Activated CD8-positive, alpha-beta T cell treated with anti-CD3 and anti-CD28 coated beads for 36 hours (primary cell): ENCODE measurements at regions not wholly inside any gene's neighbourhood (a gene's known extent, or its start where the extent isn't known, plus 50 kb on each side); places are given as distances from the start of the nearest gene placed in this dataset.

Source experiments
- ATAC-seq: fragments of 200-7000 bp; cut with Tn5 transposase; one replicate; pipeline ENCODE4 v1.10.0; 2021; ENCODE audit warnings: mild to moderate bottlenecking, moderate library complexity
- CTCF ChIA-PET: fragments of 350-600 bp; sonication (Branson Sonifier 250); formaldehyde crosslinking; loops from one replicate; lab custom pipeline; 2021; ENCODE audit warnings: antibody characterized with exemption; lab: Charles Lee
- POLR2A ChIA-PET: fragments of 350-600 bp; sonication (Branson Sonifier 250); formaldehyde crosslinking; loops from one replicate; lab custom pipeline; 2021; ENCODE audit warnings: antibody characterized with exemption; lab: Charles Lee
- DNase-seq: peaks from one replicate; pipeline ENCODE4 v3.0.0-alpha.2; 2020
- H3K27ac Mint-ChIP-seq: one replicate; pipeline ENCODE4 v1.8.0; 2021; ENCODE audit warnings: mild to moderate bottlenecking, mixed read lengths
- H3K27me3 Mint-ChIP-seq: one replicate; pipeline ENCODE4 v1.8.0; 2021; ENCODE audit warnings: mixed read lengths
- H3K36me3 Mint-ChIP-seq: one replicate; pipeline ENCODE4 v1.8.0; 2021; ENCODE audit warnings: low read depth, mixed read lengths
- H3K4me1 Mint-ChIP-seq: one replicate; pipeline ENCODE4 v1.8.0; 2021; ENCODE audit warnings: low read depth, mixed read lengths
- H3K4me3 Mint-ChIP-seq: one replicate; pipeline ENCODE4 v1.8.0; 2021; ENCODE audit warnings: mild to moderate bottlenecking, moderate library complexity, mixed read lengths
- H3K9me3 Mint-ChIP-seq: one replicate; pipeline ENCODE4 v1.8.0; 2021; ENCODE audit warnings: mixed read lengths
- intact Hi-C: fragments of 100-400 bp; cut with micrococcal nuclease; formaldehyde crosslinking; loops from one replicate; pipeline ENCODE4 v1.10.0; 2022
- TF ChIP-seq, protein P1 (sequence below): fragments of 200-600 bp; IDR thresholded peaks from one replicate; pipeline ENCODE4 v1.8.0; 2022; ENCODE audit warnings: antibody characterized with exemption, mild to moderate bottlenecking

DNA sequence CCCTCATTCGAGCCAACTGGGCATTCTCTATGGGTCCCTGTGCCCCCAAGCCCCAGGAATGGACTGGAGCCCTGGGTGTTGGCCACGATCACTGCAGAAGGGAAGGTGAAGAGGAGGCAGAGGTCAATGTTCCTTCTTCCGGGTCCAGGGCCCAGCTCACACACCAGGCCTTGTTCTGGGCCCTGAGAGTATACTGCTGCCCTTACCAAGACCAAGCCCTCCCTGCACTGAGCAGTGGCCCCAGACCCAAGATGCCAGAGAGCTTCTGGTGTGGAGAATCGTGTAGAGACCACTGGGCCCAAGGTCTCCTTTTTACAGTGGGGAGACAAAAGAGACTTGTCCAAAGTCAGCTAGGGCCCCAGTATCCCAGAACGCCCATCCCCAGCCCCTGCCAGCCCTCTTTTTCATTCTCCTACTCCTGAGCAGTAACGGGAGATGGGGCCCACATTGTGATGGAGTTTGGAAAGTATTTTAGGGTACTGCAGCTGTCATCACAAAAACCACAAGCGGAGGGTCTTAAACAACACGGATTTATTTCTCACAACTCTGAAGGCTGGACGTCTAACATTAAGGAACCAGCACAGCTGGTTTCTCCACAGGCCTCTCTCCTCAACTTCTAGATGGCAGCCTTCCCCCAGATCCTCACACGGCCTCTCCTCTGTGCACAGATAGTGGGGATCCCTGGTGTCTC lies 79.4 kb downstream of the PDGFA start:
- TF ChIP-seq, protein P1, sequence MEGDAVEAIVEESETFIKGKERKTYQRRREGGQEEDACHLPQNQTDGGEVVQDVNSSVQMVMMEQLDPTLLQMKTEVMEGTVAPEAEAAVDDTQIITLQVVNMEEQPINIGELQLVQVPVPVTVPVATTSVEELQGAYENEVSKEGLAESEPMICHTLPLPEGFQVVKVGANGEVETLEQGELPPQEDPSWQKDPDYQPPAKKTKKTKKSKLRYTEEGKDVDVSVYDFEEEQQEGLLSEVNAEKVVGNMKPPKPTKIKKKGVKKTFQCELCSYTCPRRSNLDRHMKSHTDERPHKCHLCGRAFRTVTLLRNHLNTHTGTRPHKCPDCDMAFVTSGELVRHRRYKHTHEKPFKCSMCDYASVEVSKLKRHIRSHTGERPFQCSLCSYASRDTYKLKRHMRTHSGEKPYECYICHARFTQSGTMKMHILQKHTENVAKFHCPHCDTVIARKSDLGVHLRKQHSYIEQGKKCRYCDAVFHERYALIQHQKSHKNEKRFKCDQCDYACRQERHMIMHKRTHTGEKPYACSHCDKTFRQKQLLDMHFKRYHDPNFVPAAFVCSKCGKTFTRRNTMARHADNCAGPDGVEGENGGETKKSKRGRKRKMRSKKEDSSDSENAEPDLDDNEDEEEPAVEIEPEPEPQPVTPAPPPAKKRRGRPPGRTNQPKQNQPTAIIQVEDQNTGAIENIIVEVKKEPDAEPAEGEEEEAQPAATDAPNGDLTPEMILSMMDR: no peak
- Mint-ChIP-seq H3K27me3 (no peaks in the 10 kb centered on the region), H3K27ac (no peak overlapping the region), H3K36me3 (no peaks in the 10 kb centered on the region), H3K4me3 (no peak overlapping the region), H3K9me3 (no peaks in the 10 kb centered on the region), H3K4me1 (no peaks in the 10 kb centered on the region)
- CTCF ChIA-PET: no interaction called here
- POLR2A ChIA-PET: interaction anchor here (1.1 kb wide), 1 partner anchor 9 kb away, joined by 3 read pairs; no protein-coding TSS in a partner anchor
- intact Hi-C loops: no loop called here
- ATAC-seq: no peak
- no peak for DNase-seq

DNA sequence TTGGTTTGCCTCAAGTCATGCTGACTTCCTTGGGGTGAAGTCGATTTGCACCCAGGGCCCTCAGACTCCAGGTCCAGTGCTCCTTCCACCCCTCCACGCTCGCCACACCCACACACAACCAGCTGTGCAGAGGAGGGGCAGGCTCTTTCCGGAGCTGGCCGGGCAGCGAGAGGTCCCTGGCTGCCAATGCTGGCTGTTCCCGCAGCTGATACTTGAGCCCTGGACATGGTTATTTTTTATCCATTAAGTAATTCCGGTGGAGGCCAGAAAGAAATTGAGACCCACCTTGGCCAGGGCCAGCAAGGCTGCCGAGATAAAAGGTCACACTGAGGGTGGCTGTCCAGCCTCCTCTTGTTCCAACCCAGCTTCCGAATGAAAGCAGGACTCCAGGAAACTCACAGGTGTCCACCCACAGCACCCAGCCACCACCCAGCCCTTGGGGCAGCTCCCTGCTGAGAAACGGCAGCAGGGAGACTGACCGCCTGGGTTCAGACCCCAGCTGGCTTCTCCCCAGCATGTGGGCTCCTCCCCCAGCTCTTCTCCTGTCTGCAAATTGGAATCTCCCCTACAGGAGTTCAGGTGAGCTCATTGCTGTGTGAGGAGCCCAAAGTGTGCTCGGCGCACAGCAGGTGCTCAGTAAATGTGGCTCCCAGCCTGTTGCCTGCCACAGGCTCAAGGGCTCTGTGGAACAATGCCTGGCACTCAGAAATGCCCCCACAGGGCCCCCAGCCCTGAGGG lies 77.8 kb downstream of the PDGFA start:
- H3K27me3 Mint-ChIP-seq: no peaks in the 10 kb centered on the region

DNA sequence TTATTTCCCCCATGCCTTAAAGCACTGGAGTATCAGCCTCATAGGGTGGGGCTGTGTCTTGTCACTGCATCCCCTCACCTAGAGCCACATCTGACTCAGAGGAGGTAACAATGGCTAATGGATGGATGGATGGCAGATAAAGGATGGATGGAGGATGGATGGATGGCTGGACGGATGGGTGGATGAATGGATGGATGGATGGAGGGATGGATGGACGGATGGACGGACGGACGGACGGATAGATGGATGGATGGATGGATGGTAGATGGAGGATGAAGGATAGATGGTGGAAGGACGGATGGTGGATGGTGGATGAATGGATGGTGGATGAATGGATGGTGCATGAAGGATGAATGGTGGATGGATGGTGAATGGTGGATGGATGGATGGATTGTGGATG lies 77.2 kb downstream of the PDGFA start:
- TF ChIP-seq, protein P1: no peak
- ATAC-seq (no peak), DNase-seq (no peak)
- no peaks in the 10 kb centered on the region for H3K27me3 Mint-ChIP-seq
- H3K27ac Mint-ChIP-seq: no peak overlapping the region
- no peaks in the 10 kb centered on the region for H3K36me3 Mint-ChIP-seq
- no peak overlapping the region for H3K4me3 Mint-ChIP-seq
- ChIA-PET POLR2A (no interaction called here), CTCF (no interaction called here)
- H3K4me1 Mint-ChIP-seq: no peaks in the 10 kb centered on the region
- intact Hi-C loops: no loop called here
- H3K9me3 Mint-ChIP-seq: no peaks in the 10 kb centered on the region

More for the DNA sequence above, 77.8 kb downstream of the PDGFA start:
- Mint-ChIP-seq H3K4me1 (no peaks in the 10 kb centered on the region), H3K9me3 (no peaks in the 10 kb centered on the region), H3K27ac (no peak overlapping the region), H3K36me3 (no peaks in the 10 kb centered on the region), H3K4me3 (no peak overlapping the region)
- CTCF ChIA-PET: no interaction called here
- intact Hi-C loops: no loop called here
- TF ChIP-seq, protein P1: no peak
- POLR2A ChIA-PET: no interaction called here
- no peak for DNase-seq
- ATAC-seq: no peak

DNA sequence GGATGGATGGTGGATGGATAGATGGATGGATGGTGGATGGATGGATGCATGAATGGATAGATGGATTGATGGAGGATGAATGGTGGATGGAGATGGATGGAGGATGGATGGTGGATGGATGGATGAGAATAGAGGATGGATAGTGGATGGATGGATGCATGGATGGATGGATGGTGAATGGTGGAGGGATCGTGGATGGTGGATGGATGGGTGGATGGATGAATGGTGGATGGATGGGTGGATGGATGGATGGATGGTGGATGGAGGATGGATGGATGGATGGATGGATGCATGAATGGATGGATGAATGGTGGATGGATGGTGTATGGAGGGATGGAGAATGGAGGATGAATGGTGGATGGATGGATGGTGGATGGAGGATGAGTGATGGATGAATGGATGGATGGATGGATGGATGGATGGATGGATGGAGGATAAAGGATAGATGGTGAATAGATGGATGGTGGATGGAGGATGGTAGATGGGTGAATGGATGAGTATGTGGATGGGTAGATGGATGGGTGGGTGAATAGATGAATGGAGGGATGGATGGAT lies 76.3 kb downstream of the PDGFA start:
- Mint-ChIP-seq H3K27ac (no peak overlapping the region), H3K36me3 (no peaks in the 10 kb centered on the region), H3K4me1 (no peaks in the 10 kb centered on the region), H3K4me3 (no peak overlapping the region), H3K27me3 (no peaks in the 10 kb centered on the region), H3K9me3 (no peaks in the 10 kb centered on the region)
- POLR2A ChIA-PET: no interaction called here
- CTCF ChIA-PET: no interaction called here
- DNase-seq: no peak
- ATAC-seq: no peak
- intact Hi-C loops: no loop called here
- TF ChIP-seq, protein P1: no peak

DNA sequence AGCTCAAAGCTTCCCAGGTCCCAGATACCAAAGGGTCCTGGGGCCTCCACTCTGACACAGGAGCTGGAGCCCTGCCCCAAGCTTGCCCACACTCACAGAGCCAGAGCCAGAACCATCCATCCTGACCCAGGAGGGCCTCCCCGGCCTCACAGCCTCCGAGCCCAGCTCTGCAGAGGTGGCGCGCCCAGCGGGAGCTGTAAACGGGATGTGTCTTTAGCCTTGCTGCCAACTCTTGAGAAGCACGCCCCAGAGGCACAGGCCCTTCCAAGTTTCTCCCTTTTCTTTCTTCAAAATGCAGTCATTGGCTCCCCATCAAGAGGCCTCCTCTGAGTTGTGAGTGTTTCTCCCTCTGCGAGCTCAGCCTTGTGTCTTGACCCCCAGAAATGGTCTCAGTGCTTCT lies 75.0 kb downstream of the PDGFA start:
- POLR2A ChIA-PET: no interaction called here
- Mint-ChIP-seq H3K27me3 (no peaks in the 10 kb centered on the region), H3K4me3 (no peak overlapping the region), H3K36me3 (no peaks in the 10 kb centered on the region), H3K27ac (no peak overlapping the region), H3K4me1 (no peaks in the 10 kb centered on the region), H3K9me3 (no peaks in the 10 kb centered on the region)
- intact Hi-C loops: no loop called here
- no peak for ATAC-seq
- TF ChIP-seq, protein P1: no peak
- CTCF ChIA-PET: no interaction called here
- no peak for DNase-seq
